ACC112 (cell line): ENCODE measurements at regions not wholly inside any gene's neighbourhood (a gene's known extent, or its start where the extent isn't known, plus 50 kb on each side); places are given as distances from the start of the nearest gene placed in this dataset.

ENCODE experiments used
- H2AFZ ChIP-seq: fragments of 200-600 bp; sonication (generic); one replicate; pipeline ENCODE4 v1.6.0; 2017; ENCODE audit warnings: antibody characterized with exemption, low read length; ENCODE audit not compliant: unreplicated experiment
- H3K27ac ChIP-seq: fragments of 200-600 bp; sonication (generic); 2 replicates; pipeline ENCODE4 v1.5.1; 2014; ENCODE audit warnings: low read depth, mild to moderate bottlenecking, antibody characterized with exemption, low read length, moderate library complexity
- H3K27me3 ChIP-seq: fragments of 200-600 bp; sonication (generic); 2 replicates; pipeline ENCODE4 v1.6.1; 2014; ENCODE audit warnings: mild to moderate bottlenecking, antibody characterized with exemption, low read length, moderate library complexity, mixed read lengths; ENCODE audit not compliant: insufficient read depth
- H3K36me3 ChIP-seq: fragments of 200-600 bp; sonication (generic); 2 replicates; pipeline ENCODE4 v1.6.1; 2016; ENCODE audit warnings: mild to moderate bottlenecking, antibody characterized with exemption, low read length, moderate library complexity, mixed read lengths; ENCODE audit not compliant: insufficient read depth
- H3K4me1 ChIP-seq: fragments of 200-600 bp; sonication (generic); one replicate; pipeline ENCODE4 v1.6.1; 2016; ENCODE audit warnings: low read length, mixed read lengths; ENCODE audit not compliant: insufficient read depth, unreplicated experiment, control insufficient read depth
- H3K4me3 ChIP-seq: fragments of 200-600 bp; sonication (generic); 2 replicates; pipeline ENCODE4 v1.5.1; 2014; ENCODE audit warnings: mild to moderate bottlenecking, low read depth, low read length
- H3K79me2 ChIP-seq: fragments of 200-600 bp; sonication (generic); one replicate; pipeline ENCODE4 v1.6.0; 2016; ENCODE audit warnings: low read length; ENCODE audit not compliant: control insufficient read depth, unreplicated experiment, insufficient read depth

DNA sequence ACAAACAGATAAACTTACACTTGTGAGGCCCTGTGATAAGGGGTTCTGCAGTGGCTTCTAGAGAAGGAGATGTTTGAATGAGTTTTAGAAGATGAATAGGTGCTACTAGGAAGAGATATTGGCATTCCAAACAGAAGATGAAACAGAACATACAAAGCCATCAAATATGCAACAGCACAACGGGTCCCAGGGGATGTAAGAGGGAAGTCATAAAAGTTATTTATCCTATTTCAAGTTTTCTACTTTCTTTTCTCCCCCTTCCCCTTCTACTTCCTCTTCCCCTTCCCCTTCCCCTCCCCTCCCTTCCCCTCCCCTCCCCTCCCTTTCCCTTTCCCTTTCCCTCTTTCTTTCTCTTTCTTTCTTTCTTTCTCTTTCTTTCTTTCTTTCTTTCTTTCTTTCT, 94.9 kb upstream of the CADM1 start:
- Histone ChIP-seq H2AFZ (no peak overlapping the region), H3K27ac (no peak overlapping the region), H3K4me3 (no peak overlapping the region), H3K4me1 (no peaks in the 10 kb centered on the region), H3K79me2 (no peaks in the 10 kb centered on the region), H3K27me3 (no peaks in the 10 kb centered on the region), H3K36me3 (no peaks in the 10 kb centered on the region)

DNA sequence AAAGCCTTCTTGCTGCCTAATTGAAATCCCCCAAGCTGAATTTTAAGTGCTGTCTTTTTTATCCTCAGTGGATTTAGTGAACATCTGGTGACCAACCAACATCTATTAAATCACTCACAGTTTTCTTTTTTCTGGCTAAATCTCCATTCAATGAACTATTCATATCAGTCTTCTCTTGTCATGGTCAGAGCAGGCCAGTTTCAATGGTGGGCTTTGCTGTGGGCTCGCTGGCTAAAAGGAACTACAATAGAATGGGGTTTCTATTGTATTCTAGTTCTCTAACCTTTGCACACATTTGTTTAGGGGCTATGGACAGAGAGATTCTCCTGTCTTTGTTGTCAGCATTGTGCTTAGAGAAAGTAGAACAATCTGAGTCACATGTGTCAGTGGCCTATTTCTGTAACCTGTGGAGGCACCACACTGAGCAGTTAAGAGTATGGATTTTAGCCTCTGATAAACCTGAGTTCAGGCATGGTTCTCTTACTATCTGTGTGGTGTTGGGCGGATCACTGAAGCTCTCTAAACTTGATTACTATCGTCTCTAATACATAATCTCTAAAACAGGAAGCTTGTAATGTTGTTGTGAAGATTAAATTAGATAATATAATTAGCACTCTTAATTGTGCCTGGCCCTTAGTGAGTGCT, 94.2 kb upstream of the CADM1 start:
- Histone ChIP-seq H3K4me3 (no peak overlapping the region), H3K79me2 (no peaks in the 10 kb centered on the region), H3K27ac (no peak overlapping the region), H3K27me3 (no peaks in the 10 kb centered on the region), H3K4me1 (no peaks in the 10 kb centered on the region), H3K36me3 (no peaks in the 10 kb centered on the region), H2AFZ (no peak overlapping the region)

GRCh38 chr11:115591380-115591779, 87.2 kb upstream of the CADM1 start:
- Histone ChIP-seq H3K27ac (no peak overlapping the region), H2AFZ (no peak overlapping the region), H3K4me1 (no peaks in the 10 kb centered on the region), H3K36me3 (no peaks in the 10 kb centered on the region), H3K4me3 (no peak overlapping the region), H3K79me2 (no peaks in the 10 kb centered on the region), H3K27me3 (no peaks in the 10 kb centered on the region)

DNA sequence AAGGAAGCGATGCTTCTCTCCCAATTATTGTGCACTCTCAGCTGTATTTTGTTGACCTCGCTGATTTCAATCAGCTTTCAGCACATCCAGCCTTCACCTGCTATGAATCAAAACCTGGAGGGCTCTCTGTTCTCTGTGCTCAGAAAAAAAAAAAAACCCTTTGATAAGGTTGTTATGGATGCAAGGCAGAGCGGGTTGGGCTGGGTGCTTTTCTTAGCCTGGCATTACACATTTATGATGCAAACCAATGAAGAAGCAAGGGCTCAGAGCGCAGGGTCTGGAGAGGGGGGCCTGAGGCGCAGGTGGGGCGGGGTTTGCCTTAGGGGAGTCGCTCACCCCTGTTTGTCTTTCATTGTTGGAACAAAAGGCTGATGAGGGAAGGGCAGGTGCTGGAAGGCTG, 86.0 kb upstream of the CADM1 start:
- H3K27ac ChIP-seq: no peak overlapping the region
- no peaks in the 10 kb centered on the region for H3K79me2 ChIP-seq
- H3K4me1 ChIP-seq: no peaks in the 10 kb centered on the region
- H3K27me3 ChIP-seq: no peaks in the 10 kb centered on the region
- no peaks in the 10 kb centered on the region for H3K36me3 ChIP-seq
- H2AFZ ChIP-seq: no peak overlapping the region
- H3K4me3 ChIP-seq: no peak overlapping the region

GRCh38 chr11:115587718-115588342, 83.6 kb upstream of the CADM1 start:
- H3K4me3 ChIP-seq: no peak overlapping the region
- no peaks in the 10 kb centered on the region for H3K4me1 ChIP-seq
- no peaks in the 10 kb centered on the region for H3K79me2 ChIP-seq
- no peak overlapping the region for H2AFZ ChIP-seq
- no peaks in the 10 kb centered on the region for H3K27me3 ChIP-seq
- H3K27ac ChIP-seq: no peak overlapping the region
- H3K36me3 ChIP-seq: no peaks in the 10 kb centered on the region

- no peak overlapping the region for H3K27ac ChIP-seq
- H2AFZ ChIP-seq: no peak overlapping the region
- H3K4me1 ChIP-seq: no peaks in the 10 kb centered on the region
- H3K79me2 ChIP-seq: no peaks in the 10 kb centered on the region
- H3K4me3 ChIP-seq: no peak overlapping the region
- H3K36me3 ChIP-seq: no peaks in the 10 kb centered on the region
- no peaks in the 10 kb centered on the region for H3K27me3 ChIP-seq
Observed at GRCh38 chr11:115585361-115586024, 81.3 kb upstream of the CADM1 start.

DNA sequence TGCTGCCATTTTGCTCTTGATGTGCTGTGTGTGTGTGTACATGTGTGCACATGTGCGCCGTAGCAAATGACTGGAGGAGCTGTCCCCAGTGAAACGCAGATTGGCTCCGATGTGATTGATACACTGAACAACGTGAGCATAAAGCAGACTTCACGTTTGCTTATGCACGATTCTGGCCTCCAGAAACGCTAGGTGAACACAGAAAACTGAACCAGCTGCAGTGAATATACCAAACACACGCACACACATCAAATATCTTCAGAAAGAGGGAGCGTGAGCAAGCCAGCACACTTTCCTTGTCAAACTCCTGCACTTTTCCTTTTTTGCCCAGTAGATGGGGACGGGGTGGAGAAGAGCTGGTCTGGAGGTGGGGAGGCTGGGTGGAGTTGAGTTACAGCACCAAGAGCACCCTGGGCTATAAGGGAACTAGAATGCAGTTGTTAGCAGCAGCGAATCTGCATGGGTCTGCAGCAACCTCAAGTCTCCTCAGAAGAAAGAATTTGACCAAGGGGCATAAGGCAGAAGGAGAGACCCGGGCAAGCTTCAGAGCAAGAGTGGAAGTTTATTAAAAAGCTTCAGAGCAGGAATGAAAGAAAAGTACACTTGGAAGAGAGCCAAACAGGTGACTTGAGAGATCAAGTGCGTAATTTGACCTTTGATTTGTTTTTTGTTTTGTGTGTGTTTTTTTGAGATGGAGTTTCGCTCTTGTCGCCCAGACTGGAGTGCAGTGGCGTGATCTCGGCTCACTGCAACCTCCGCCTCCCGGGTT, 77.8 kb upstream of the CADM1 start:
- Histone ChIP-seq H3K4me3 (no peak overlapping the region), H3K36me3 (no peaks in the 10 kb centered on the region), H2AFZ (no peak overlapping the region), H3K79me2 (no peaks in the 10 kb centered on the region), H3K27me3 (no peaks in the 10 kb centered on the region), H3K27ac (no peak overlapping the region), H3K4me1 (no peaks in the 10 kb centered on the region)

DNA sequence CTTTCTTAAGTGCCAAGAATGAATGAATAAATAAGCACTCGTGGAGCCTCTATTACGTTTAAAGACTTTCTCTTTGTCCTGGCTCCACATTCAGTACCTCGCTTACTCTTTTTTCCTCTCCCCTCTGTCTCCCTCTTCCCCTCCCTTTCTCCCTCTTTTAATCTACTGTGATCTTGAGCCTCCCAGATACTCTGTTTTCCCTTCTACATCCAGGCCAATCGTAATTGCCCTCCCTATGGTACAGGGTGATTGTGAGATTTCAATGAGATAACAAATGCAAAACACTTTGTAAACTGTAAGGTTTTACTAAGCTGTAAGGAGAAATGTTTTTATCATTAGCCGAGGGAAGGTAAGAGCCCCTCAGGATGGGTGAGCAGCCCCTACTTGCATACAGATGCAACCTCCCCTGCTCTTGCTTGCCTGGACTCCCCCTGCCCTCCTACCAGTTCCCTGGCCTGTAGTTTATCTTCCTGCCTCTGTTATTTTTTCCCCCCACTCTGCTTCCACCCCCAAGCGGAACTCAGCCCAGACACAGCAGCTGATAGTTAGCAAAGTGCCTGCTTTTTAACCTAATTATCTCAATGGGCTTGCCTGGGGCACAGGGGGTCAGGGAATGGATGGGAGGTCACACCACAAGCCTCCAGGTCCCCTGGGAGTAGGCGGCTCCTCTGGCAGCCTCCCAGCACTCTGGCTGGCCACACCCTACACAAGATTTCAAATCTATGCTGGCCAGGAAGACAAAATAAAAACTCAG, 76.9 kb upstream of the CADM1 start:
- H3K4me3 ChIP-seq: no peak overlapping the region
- H2AFZ ChIP-seq: no peak overlapping the region
- H3K4me1 ChIP-seq: no peaks in the 10 kb centered on the region
- H3K27ac ChIP-seq: no peak overlapping the region
- H3K27me3 ChIP-seq: no peaks in the 10 kb centered on the region
- no peaks in the 10 kb centered on the region for H3K79me2 ChIP-seq
- H3K36me3 ChIP-seq: no peaks in the 10 kb centered on the region

GRCh38 chr11:115580416-115580815, 76.2 kb upstream of the CADM1 start:
- no peak overlapping the region for H2AFZ ChIP-seq
- H3K79me2 ChIP-seq: no peaks in the 10 kb centered on the region
- no peaks in the 10 kb centered on the region for H3K36me3 ChIP-seq
- H3K4me1 ChIP-seq: no peaks in the 10 kb centered on the region
- H3K27me3 ChIP-seq: no peaks in the 10 kb centered on the region
- no peak overlapping the region for H3K4me3 ChIP-seq
- no peak overlapping the region for H3K27ac ChIP-seq

GRCh38 chr11:115579181-115579825, 75.1 kb upstream of the CADM1 start:
- no peak overlapping the region for H2AFZ ChIP-seq
- no peaks in the 10 kb centered on the region for H3K4me1 ChIP-seq
- no peak overlapping the region for H3K27ac ChIP-seq
- H3K36me3 ChIP-seq: no peaks in the 10 kb centered on the region
- H3K4me3 ChIP-seq: no peak overlapping the region
- H3K79me2 ChIP-seq: no peaks in the 10 kb centered on the region
- no peaks in the 10 kb centered on the region for H3K27me3 ChIP-seq
